ENCODE measurements at regions not wholly inside any gene's neighbourhood (a gene's known extent, or its start where the extent isn't known, plus 50 kb on each side); places are given as distances from the start of the nearest gene placed in this dataset.

GRCh38 chr11:86893235-86893634, 62.0 kb downstream of the FZD4 start:
- no peak for TF ChIP-seq POLR2A (IDR thresholded peaks at IDR 0.05; ENCODE audit: borderline replicate concordance, extremely low read depth, insufficient read depth, insufficient read length)
- no peak for TF ChIP-seq CTCF (IDR thresholded peaks at IDR 0.05 in 2 of 3, conservative IDR thresholded peaks at IDR 0.05 in 1 of 3; ENCODE audit: borderline replicate concordance in 1 of 3, insufficient read depth in 1 of 3, low read depth in 2 of 3, low read length in 2 of 3)
- TF ChIP-seq POLR2AphosphoS5 (IDR thresholded peaks at IDR 0.05; ENCODE audit: low read depth, low read length) = no peak
- no peak for TF ChIP-seq REST (IDR thresholded peaks at IDR 0.05; ENCODE audit: low read depth)
- TF ChIP-seq MAX (IDR thresholded peaks at IDR 0.05) = no peak

All from HCT116 (cell line).